ENCODE measurements at regions not wholly inside any gene's neighbourhood (a gene's known extent, or its start where the extent isn't known, plus 50 kb on each side); places are given as distances from the start of the nearest gene placed in this dataset.
"Not testable (repeated sequence)": the region's sequence is repeated elsewhere in the genome, so short reads cannot be mapped to it uniquely, and the experiment has no call there.

- no peaks in the 10 kb centered on the region for H3K4me1 Mint-ChIP-seq (ENCODE audit: low read depth)
- H3K36me3 Mint-ChIP-seq (ENCODE audit: low read depth) = no peaks in the 10 kb centered on the region
- H3K9me3 Mint-ChIP-seq = no peaks in the 10 kb centered on the region
- H3K27ac Mint-ChIP-seq = no peak overlapping the region
- intact Hi-C loops (cut with micrococcal nuclease) = no loop called here
- H3K27me3 Mint-ChIP-seq = no peaks in the 10 kb centered on the region
- no peak overlapping the region for H3K4me3 Mint-ChIP-seq
These were observed 302.5 kb upstream of the ATP11B start for GRCh38 chr3:182490596-182491491.

- H3K27me3 Mint-ChIP-seq = no peaks in the 10 kb centered on the region
- H3K4me3 Mint-ChIP-seq = no peak overlapping the region
- H3K4me1 Mint-ChIP-seq (ENCODE audit: low read depth) = no peaks in the 10 kb centered on the region
- no peaks in the 10 kb centered on the region for H3K9me3 Mint-ChIP-seq
- no peak overlapping the region for H3K27ac Mint-ChIP-seq
- H3K36me3 Mint-ChIP-seq (ENCODE audit: low read depth) = no peaks in the 10 kb centered on the region
- intact Hi-C loops (cut with micrococcal nuclease) = no loop called here
These were observed 301.7 kb upstream of the ATP11B start for GRCh38 chr3:182491577-182491976.

- Mint-ChIP-seq H3K4me1 (ENCODE audit: low read depth) (no peaks in the 10 kb centered on the region), H3K27me3 (no peaks in the 10 kb centered on the region), H3K27ac (no peak overlapping the region), H3K36me3 (ENCODE audit: low read depth) (no peaks in the 10 kb centered on the region), H3K9me3 (no peaks in the 10 kb centered on the region), H3K4me3 (no peak overlapping the region)
- intact Hi-C loops (cut with micrococcal nuclease) = no loop called here
These were observed 300.8 kb upstream of the ATP11B start for GRCh38 chr3:182492536-182492935.

GRCh38 chr3:182500289-182500688 lies 293.0 kb upstream of the ATP11B start:
- Mint-ChIP-seq H3K4me3 (no peak overlapping the region), H3K36me3 (ENCODE audit: low read depth) (no peaks in the 10 kb centered on the region), H3K9me3 (no peaks in the 10 kb centered on the region), H3K27me3 (no peaks in the 10 kb centered on the region), H3K4me1 (ENCODE audit: low read depth) (no peaks in the 10 kb centered on the region), H3K27ac (no peak overlapping the region)
- intact Hi-C loops (cut with micrococcal nuclease) = no loop called here

- no peaks in the 10 kb centered on the region for H3K27me3 Mint-ChIP-seq
- no peaks in the 10 kb centered on the region for H3K9me3 Mint-ChIP-seq
- no peaks in the 10 kb centered on the region for H3K4me1 Mint-ChIP-seq (ENCODE audit: low read depth)
- no peak overlapping the region for H3K27ac Mint-ChIP-seq
- H3K4me3 Mint-ChIP-seq = no peak overlapping the region
- intact Hi-C loops (cut with micrococcal nuclease) = no loop called here
- no peaks in the 10 kb centered on the region for H3K36me3 Mint-ChIP-seq (ENCODE audit: low read depth)
These were observed 291.4 kb upstream of the ATP11B start for GRCh38 chr3:182501856-182502255.

GRCh38 chr3:182503401-182503800 lies 289.9 kb upstream of the ATP11B start:
- H3K27ac Mint-ChIP-seq = no peak overlapping the region
- H3K4me3 Mint-ChIP-seq = no peak overlapping the region
- intact Hi-C loops (cut with micrococcal nuclease) = no loop called here
- H3K9me3 Mint-ChIP-seq = no peaks in the 10 kb centered on the region
- no peaks in the 10 kb centered on the region for H3K36me3 Mint-ChIP-seq (ENCODE audit: low read depth)
- no peaks in the 10 kb centered on the region for H3K27me3 Mint-ChIP-seq
- H3K4me1 Mint-ChIP-seq (ENCODE audit: low read depth) = no peaks in the 10 kb centered on the region

DNA sequence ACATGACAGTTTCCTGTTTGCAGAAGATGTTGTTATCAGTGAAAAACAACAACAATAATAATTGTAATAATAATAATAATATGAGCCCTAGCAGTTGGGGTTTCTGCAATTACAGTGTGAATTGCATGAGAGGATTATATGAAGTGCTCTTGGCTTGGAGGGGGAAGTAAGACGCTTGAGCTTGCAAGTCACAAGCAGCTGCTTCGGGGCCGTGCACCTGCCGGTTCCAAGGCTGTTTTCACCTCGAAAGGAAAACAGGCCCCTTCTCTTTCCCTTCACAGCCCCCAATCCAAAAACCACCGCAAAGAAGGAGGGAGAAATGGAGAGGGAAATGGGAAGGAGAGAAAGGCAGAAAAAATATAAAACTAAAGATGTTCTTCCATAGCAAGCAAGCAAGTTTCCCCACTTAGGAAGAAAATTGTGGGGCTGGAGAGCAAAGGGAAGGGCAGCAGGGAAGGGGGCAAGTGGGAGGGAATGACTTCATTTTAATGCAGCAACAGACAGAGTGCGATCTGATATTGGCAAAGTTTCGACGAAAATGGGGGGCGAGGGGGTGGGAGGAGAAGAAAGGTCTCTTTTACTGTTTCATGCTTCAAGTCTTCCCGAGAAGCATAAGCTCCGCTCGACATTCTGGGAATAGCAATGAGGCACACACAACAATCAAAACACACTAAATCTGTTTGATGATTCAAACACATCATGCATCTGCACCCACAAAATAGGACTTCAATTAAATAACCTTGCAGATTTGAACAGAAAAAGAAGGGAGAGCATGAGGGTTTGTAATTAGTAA lies 284.2 kb upstream of the ATP11B start:
- no peak overlapping the region for H3K27ac Mint-ChIP-seq
- intact Hi-C loops (cut with micrococcal nuclease) = no loop called here
- H3K4me1 Mint-ChIP-seq (ENCODE audit: low read depth) = no peaks in the 10 kb centered on the region
- H3K36me3 Mint-ChIP-seq (ENCODE audit: low read depth) = no peaks in the 10 kb centered on the region
- no peak overlapping the region for H3K4me3 Mint-ChIP-seq
- no peaks in the 10 kb centered on the region for H3K27me3 Mint-ChIP-seq
- no peaks in the 10 kb centered on the region for H3K9me3 Mint-ChIP-seq

DNA sequence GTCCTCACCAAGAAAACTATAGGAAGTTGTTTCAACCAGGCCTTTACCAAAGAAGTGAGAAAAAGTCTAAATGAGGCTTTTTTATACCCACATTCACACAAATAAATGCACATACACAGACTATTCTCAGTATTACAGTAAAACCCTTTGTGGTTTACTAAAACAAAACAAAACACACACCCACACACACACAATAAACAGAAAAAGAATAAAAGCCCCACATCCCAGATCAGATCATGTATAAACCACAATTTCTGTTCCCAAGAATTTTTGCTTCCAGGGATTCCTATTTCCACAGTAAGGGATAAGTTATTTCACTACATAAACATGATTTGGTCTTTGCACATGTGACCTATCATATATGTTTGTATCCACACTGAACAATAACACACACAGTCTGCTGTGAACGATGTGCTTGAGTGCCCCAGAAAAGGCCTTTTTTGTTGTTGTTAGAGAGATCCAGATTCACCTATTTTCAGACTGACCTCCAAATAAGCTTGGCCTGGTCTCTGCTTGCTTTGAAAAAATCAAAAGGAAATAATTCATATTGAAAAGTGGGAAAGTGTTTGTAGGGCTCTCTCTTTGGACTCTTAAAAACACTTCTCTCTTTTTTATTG lies 283.4 kb upstream of the ATP11B start:
- Mint-ChIP-seq H3K9me3 (no peaks in the 10 kb centered on the region), H3K4me3 (no peak overlapping the region), H3K36me3 (ENCODE audit: low read depth) (no peaks in the 10 kb centered on the region), H3K27ac (no peak overlapping the region), H3K4me1 (ENCODE audit: low read depth) (no peaks in the 10 kb centered on the region), H3K27me3 (no peaks in the 10 kb centered on the region)
- intact Hi-C loops (cut with micrococcal nuclease) = no loop called here

GRCh38 chr3:182514236-182514964 lies 278.9 kb upstream of the ATP11B start:
- H3K27me3 Mint-ChIP-seq = no peaks in the 10 kb centered on the region
- no peaks in the 10 kb centered on the region for H3K36me3 Mint-ChIP-seq (ENCODE audit: low read depth)
- no peak overlapping the region for H3K4me3 Mint-ChIP-seq
- H3K9me3 Mint-ChIP-seq = no peaks in the 10 kb centered on the region
- H3K4me1 Mint-ChIP-seq (ENCODE audit: low read depth) = no peaks in the 10 kb centered on the region
- no peak overlapping the region for H3K27ac Mint-ChIP-seq
- intact Hi-C loops (cut with micrococcal nuclease) = no loop called here

DNA sequence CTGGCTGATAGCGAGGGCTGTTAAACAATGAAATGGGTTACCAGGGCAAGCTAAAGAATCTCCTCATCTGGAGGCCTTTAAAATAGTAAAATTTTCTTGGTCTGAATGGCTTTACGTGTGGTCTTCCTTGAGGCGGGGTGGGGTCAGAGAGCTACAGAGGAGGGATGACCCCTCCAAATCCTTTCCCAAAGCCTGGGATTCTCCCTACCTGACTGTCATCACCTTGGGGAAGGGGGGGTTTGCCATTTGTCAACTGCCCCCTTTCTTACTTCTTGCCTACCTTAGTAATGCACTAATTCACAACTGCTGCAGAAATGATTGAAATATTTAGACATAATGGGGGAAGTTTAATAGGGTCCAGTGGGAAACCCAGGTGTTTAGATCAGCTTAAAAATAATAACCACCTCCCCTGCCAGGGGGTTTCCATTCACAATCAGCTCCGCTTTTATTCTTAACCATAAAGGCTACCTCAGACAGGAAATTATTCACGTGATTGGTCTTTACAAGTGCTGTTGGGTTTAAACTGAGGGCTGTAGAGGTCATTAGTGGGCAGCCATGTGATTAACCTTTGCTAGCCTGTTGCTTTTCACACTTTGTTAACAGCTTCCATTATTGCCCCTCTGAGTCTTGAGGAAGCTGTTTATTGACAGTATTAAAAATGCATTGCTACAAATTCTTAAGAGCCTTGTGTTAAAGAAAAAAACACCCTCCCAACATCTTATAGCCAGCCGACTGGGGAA lies 276.5 kb upstream of the ATP11B start:
- Mint-ChIP-seq H3K27me3 (no peaks in the 10 kb centered on the region), H3K27ac (no peak overlapping the region), H3K4me3 (no peak overlapping the region), H3K4me1 (ENCODE audit: low read depth) (no peaks in the 10 kb centered on the region), H3K36me3 (ENCODE audit: low read depth) (no peaks in the 10 kb centered on the region), H3K9me3 (no peaks in the 10 kb centered on the region)
- intact Hi-C loops (cut with micrococcal nuclease) = no loop called here

GRCh38 chr3:182519569-182519968 lies 273.7 kb upstream of the ATP11B start:
- H3K27ac Mint-ChIP-seq = no peak overlapping the region
- H3K36me3 Mint-ChIP-seq (ENCODE audit: low read depth) = no peaks in the 10 kb centered on the region
- no peaks in the 10 kb centered on the region for H3K27me3 Mint-ChIP-seq
- no peak overlapping the region for H3K4me3 Mint-ChIP-seq
- no peaks in the 10 kb centered on the region for H3K9me3 Mint-ChIP-seq
- H3K4me1 Mint-ChIP-seq (ENCODE audit: low read depth) = no peaks in the 10 kb centered on the region
- intact Hi-C loops (cut with micrococcal nuclease) = no loop called here

DNA sequence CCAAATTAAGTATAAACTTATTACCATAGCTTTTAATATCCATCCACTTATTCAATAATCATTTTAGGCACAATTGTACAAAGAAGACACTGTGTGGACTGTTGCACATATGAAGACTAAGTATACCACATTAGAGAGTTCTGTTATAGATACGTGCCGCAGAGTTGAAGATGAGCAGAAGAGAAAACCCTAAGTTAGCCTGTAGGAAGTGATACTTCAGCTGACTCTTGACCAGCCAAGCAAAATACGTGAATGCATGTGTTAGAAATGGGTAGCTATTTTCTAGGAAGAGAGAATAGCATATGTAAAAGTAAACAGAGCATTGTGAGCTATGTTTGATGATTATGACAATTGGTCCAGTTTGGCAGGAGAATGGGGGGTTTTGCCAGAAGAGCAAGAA lies 272.0 kb upstream of the ATP11B start:
- H3K27ac Mint-ChIP-seq = no peak overlapping the region
- H3K36me3 Mint-ChIP-seq (ENCODE audit: low read depth) = no peaks in the 10 kb centered on the region
- no peak overlapping the region for H3K4me3 Mint-ChIP-seq
- H3K4me1 Mint-ChIP-seq (ENCODE audit: low read depth) = no peaks in the 10 kb centered on the region
- H3K9me3 Mint-ChIP-seq = no peaks in the 10 kb centered on the region
- intact Hi-C loops (cut with micrococcal nuclease) = no loop called here
- no peaks in the 10 kb centered on the region for H3K27me3 Mint-ChIP-seq

GRCh38 chr3:182523424-182523823 lies 269.9 kb upstream of the ATP11B start:
- H3K27ac Mint-ChIP-seq, H3K9me3 Mint-ChIP-seq, H3K4me3 Mint-ChIP-seq: not testable (repeated sequence)

More at GRCh38 chr3:182523424-182523823, 269.9 kb upstream of the ATP11B start:
- H3K27me3 Mint-ChIP-seq; intact Hi-C loops (cut with micrococcal nuclease); H3K4me1 Mint-ChIP-seq (ENCODE audit: low read depth); H3K36me3 Mint-ChIP-seq (ENCODE audit: low read depth): not testable (repeated sequence)
